Keratinocyte (primary cell): ENCODE measurements at regions not wholly inside any gene's neighbourhood (a gene's known extent, or its start where the extent isn't known, plus 50 kb on each side); places are given as distances from the start of the nearest gene placed in this dataset.

Experiments
- DNase-seq: peaks from one replicate; pipeline ENCODE4 v3.0.0-alpha.2; 2011; ENCODE audit warnings: low read depth, missing footprints, low spot score
- FAIRE-seq: peaks from 2 replicates; lab custom pipeline; 2011; peaks lifted over from hg19 to GRCh38; lab: Jason Lieb, UNC
- H2AFZ ChIP-seq: 2 replicates; pipeline ENCODE4 v1.6.0; 2012; ENCODE audit warnings: low read length, control low read depth, inconsistent platforms; ENCODE audit not compliant: control insufficient read depth
- H3K27ac ChIP-seq: 2 replicates; pipeline ENCODE4 v1.5.1; 2011; ENCODE audit warnings: low read length; ENCODE audit not compliant: control insufficient read depth, insufficient read depth
- H3K27me3 ChIP-seq: 3 replicates; pipeline ENCODE4 v1.6.0; 2011; ENCODE audit warnings: low read length; ENCODE audit not compliant: control insufficient read depth, insufficient read depth; ENCODE audit errors: extremely low read depth
- H3K36me3 ChIP-seq, 2 experiments: 2 replicates in 1 of 2; 3 replicates in 1 of 2; pipeline ENCODE4 v1.5.1; 2011; ENCODE audit warnings: low read length in 2 of 2, mild to moderate bottlenecking in 1 of 2; ENCODE audit not compliant: control insufficient read depth in 2 of 2, insufficient read depth in 2 of 2; ENCODE audit errors: extremely low read depth in 1 of 2
- H3K4me1 ChIP-seq: 3 replicates; pipeline ENCODE4 v1.5.1; 2011; ENCODE audit warnings: low read length; ENCODE audit not compliant: control insufficient read depth, insufficient read depth; ENCODE audit errors: extremely low read depth
- H3K4me2 ChIP-seq: 3 replicates; pipeline ENCODE4 v1.6.0; 2011; ENCODE audit warnings: low read depth, low read length; ENCODE audit not compliant: control insufficient read depth, insufficient read depth; ENCODE audit errors: extremely low read depth
- H3K4me3 ChIP-seq, 3 experiments: fragments of 200-600 bp in 1 of 3; sonication (generic) in 1 of 3; 2 replicates in 2 of 3; 3 replicates in 1 of 3; pipeline ENCODE4 v1.5.1; 2011 to 2016; ENCODE audit warnings: low read length in 3 of 3, mild to moderate bottlenecking in 3 of 3, control low read depth in 2 of 3, inconsistent platforms in 1 of 3, low read depth in 1 of 3, mixed read lengths in 1 of 3, mixed run types in 1 of 3, moderate library complexity in 1 of 3; ENCODE audit not compliant: control insufficient read depth in 2 of 3, insufficient read depth in 2 of 3; ENCODE audit errors: extremely low read depth in 1 of 3
- H3K79me2 ChIP-seq: 2 replicates; pipeline ENCODE4 v1.6.0; 2012; ENCODE audit warnings: low read length; ENCODE audit not compliant: control insufficient read depth, insufficient read depth
- H3K9ac ChIP-seq: 3 replicates; pipeline ENCODE4 v1.6.0; 2011; ENCODE audit warnings: low read length; ENCODE audit not compliant: control insufficient read depth, insufficient read depth; ENCODE audit errors: extremely low read depth
- H3K9me1 ChIP-seq: 3 replicates; pipeline ENCODE4 v1.6.0; 2011; ENCODE audit warnings: low read length; ENCODE audit not compliant: control insufficient read depth, insufficient read depth; ENCODE audit errors: extremely low read depth
- H3K9me3 ChIP-seq: 2 replicates; pipeline ENCODE4 v1.5.1; 2012; ENCODE audit warnings: low read depth, low read length; ENCODE audit not compliant: control insufficient read depth
- H4K20me1 ChIP-seq: 3 replicates; pipeline ENCODE4 v1.6.0; 2011; ENCODE audit warnings: low read length; ENCODE audit not compliant: control insufficient read depth, insufficient read depth; ENCODE audit errors: extremely low read depth
- CTCF ChIP-seq, 3 experiments: IDR thresholded peaks in 1 of 3; conservative IDR thresholded peaks in 1 of 3; optimal IDR thresholded peaks in 1 of 3; 2 replicates in 2 of 3; 3 replicates in 1 of 3; pipeline versions ENCODE3 to v1.5.1; 2011; ENCODE audit warnings: low read length in 3 of 3, mild to moderate bottlenecking in 3 of 3, moderate library complexity in 2 of 3, control low read depth in 1 of 3, inconsistent platforms in 1 of 3; ENCODE audit not compliant: insufficient read depth in 2 of 3; ENCODE audit errors: extremely low read depth in 1 of 3
- EZH2 ChIP-seq: IDR thresholded peaks from one replicate; pipeline ENCODE4 v1.6.1; 2012; ENCODE audit warnings: inconsistent platforms, mild to moderate bottlenecking, low read length, moderate library complexity
- dilution Hi-C: fragments of 300-500 bp; cut with MboI; formaldehyde crosslinking; loops from one replicate; pipeline ENCODE4 v1.7.0; 2020; ENCODE audit warnings: low sequenced_read_pairs; ENCODE audit not compliant: extremely low pct_ligation_motif_present

DNA sequence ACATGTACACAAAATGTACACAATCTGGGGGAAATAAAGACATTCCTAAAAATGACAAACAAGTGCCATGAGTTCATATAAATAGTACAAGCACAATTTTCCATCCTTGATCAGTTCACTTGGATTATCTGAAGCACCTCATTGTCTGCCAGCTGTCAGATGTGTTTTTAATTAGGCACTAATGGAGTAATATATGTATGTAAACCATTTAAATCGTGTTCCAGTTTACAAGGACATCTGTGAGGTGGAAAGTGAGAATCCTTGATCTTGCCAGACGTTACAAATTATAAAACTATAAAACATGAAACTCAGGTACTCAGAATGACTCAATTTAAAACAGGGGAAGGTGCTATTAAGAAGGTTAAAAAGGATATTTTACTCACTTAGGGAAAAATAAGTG is 1312.2 kb downstream of the PLA2G4A start:
- FAIRE-seq (no peak), DNase-seq (no peak)
- Histone ChIP-seq H3K27ac (no peak overlapping the region), H3K9me3 (no peaks in the 10 kb centered on the region), H4K20me1 (no peaks in the 10 kb centered on the region), H3K79me2 (no peaks in the 10 kb centered on the region), H3K9me1 (no peaks in the 10 kb centered on the region), H2AFZ (no peak overlapping the region), H3K9ac (no peak overlapping the region), H3K4me2 (no peak overlapping the region), H3K4me3 (no peak overlapping the region), H3K36me3 (no peaks in the 10 kb centered on the region), H3K4me1 (no peaks in the 10 kb centered on the region), H3K27me3 (no peaks in the 10 kb centered on the region)
- dilution Hi-C loops = no loop called here
- no peak for TF ChIP-seq EZH2
- TF ChIP-seq CTCF (optimal IDR thresholded peaks at IDR 0.05 in 1 of 3, IDR thresholded peaks at IDR 0.05 in 1 of 3, conservative IDR thresholded peaks at IDR 0.05 in 1 of 3; ENCODE audit: extremely low read depth in 1 of 3, insufficient read depth in 2 of 3, low read length in 3 of 3) = no peak

GRCh38 chr1:188154196-188154595 is 1325.4 kb downstream of the PLA2G4A start:
- no peaks in the 10 kb centered on the region for H3K36me3 ChIP-seq
- no peak for FAIRE-seq

GRCh38 chr1:188154761-188155160 is 1326.0 kb downstream of the PLA2G4A start:
- Histone ChIP-seq H3K27me3 (no peaks in the 10 kb centered on the region), H3K4me2 (no peak overlapping the region), H2AFZ (no peak overlapping the region), H3K9ac (no peak overlapping the region), H3K9me3 (no peaks in the 10 kb centered on the region), H4K20me1 (no peaks in the 10 kb centered on the region), H3K9me1 (no peaks in the 10 kb centered on the region), H3K36me3 (no peaks in the 10 kb centered on the region), H3K79me2 (no peaks in the 10 kb centered on the region), H3K4me3 (no peak overlapping the region), H3K4me1 (no peaks in the 10 kb centered on the region), H3K27ac (no peak overlapping the region)
- dilution Hi-C loops = no loop called here
- TF ChIP-seq EZH2 (no peak), CTCF (optimal IDR thresholded peaks at IDR 0.05 in 1 of 3, IDR thresholded peaks at IDR 0.05 in 1 of 3, conservative IDR thresholded peaks at IDR 0.05 in 1 of 3; ENCODE audit: extremely low read depth in 1 of 3, insufficient read depth in 2 of 3, low read length in 3 of 3) (no peak)
- DNase-seq (no peak), FAIRE-seq (no peak)

More at GRCh38 chr1:188154196-188154595, 1325.4 kb downstream of the PLA2G4A start:
- H3K4me2 ChIP-seq = no peak overlapping the region
- no peaks in the 10 kb centered on the region for H3K79me2 ChIP-seq
- H3K9ac ChIP-seq = no peak overlapping the region
- H2AFZ ChIP-seq = no peak overlapping the region
- H3K9me3 ChIP-seq = no peaks in the 10 kb centered on the region
- no peak overlapping the region for H3K4me3 ChIP-seq
- H4K20me1 ChIP-seq = no peaks in the 10 kb centered on the region
- TF ChIP-seq EZH2 = no peak
- H3K9me1 ChIP-seq = no peaks in the 10 kb centered on the region
- H3K27me3 ChIP-seq = no peaks in the 10 kb centered on the region
- no peak for DNase-seq
- H3K27ac ChIP-seq = no peak overlapping the region
- H3K4me1 ChIP-seq = no peaks in the 10 kb centered on the region
- dilution Hi-C loops = no loop called here
